ENCODE measurements at regions not wholly inside any gene's neighbourhood (a gene's known extent, or its start where the extent isn't known, plus 50 kb on each side); places are given as distances from the start of the nearest gene placed in this dataset.

- H3K4me3 ChIP-seq, result no peak overlapping the region
- H3K27me3 ChIP-seq, result no peaks in the 10 kb centered on the region
- 71 to 81% methylated on average over 2 of the region's 2 CpGs for WGBS, 2 donors
- no peak for DNase-seq
- no peak for TF ChIP-seq EP300 (IDR thresholded peaks at IDR 0.05)
- no peaks in the 10 kb centered on the region for H3K9me3 ChIP-seq
- no peaks in the 10 kb centered on the region for H3K4me1 ChIP-seq
- intact Hi-C loops (cut with DNase I), result no loop called here
- no peaks in the 10 kb centered on the region for H3K36me3 ChIP-seq
- no peak overlapping the region for H3K27ac ChIP-seq
Measured at GRCh38 chr2:52222128-52222527, 1190.2 kb upstream of the NRXN1 start.

GRCh38 chr2:52220393-52220792 lies 1188.5 kb upstream of the NRXN1 start:
- H3K27me3 ChIP-seq, result no peaks in the 10 kb centered on the region
- H3K36me3 ChIP-seq, result no peaks in the 10 kb centered on the region
- no peak for DNase-seq
- H3K4me1 ChIP-seq, result no peaks in the 10 kb centered on the region
- H3K4me3 ChIP-seq, result no peak overlapping the region
- no peak for TF ChIP-seq CTCF (IDR thresholded peaks at IDR 0.05)
- no peak for TF ChIP-seq POLR2AphosphoS5 (IDR thresholded peaks at IDR 0.05)
- TF ChIP-seq EP300 (IDR thresholded peaks at IDR 0.05), result no peak
- no peak for TF ChIP-seq POLR2A (IDR thresholded peaks at IDR 0.05)
- no peak overlapping the region for H3K27ac ChIP-seq
- intact Hi-C loops (cut with DNase I), result no loop called here
- 56 to 77% methylated on average over 2 of the region's 2 CpGs for WGBS, 2 donors
- H3K9me3 ChIP-seq, result no peaks in the 10 kb centered on the region

DNA sequence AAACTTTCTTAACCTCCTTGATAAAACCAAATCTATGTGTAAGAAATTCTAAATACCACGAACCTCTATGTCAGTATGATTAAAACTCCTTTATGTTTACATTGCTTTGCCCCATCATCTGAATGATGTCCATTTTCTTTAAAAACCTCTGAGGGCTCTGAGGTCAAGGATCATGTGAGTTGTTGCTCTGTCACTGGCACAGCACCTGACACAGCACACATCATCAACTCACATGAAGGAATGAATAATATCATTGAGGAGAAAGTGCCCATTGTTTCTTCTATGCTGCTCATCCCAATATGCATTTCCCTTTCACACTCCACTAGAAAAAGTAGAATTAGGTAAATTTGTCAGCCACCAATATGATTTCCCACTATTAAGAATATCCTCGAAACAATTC lies 1178.7 kb upstream of the NRXN1 start:
- TF ChIP-seq EP300 (IDR thresholded peaks at IDR 0.05) (no peak), POLR2A (IDR thresholded peaks at IDR 0.05) (no peak), POLR2AphosphoS5 (IDR thresholded peaks at IDR 0.05) (no peak), CTCF (IDR thresholded peaks at IDR 0.05) (no peak)
- H3K4me1 ChIP-seq, result no peaks in the 10 kb centered on the region
- 77 to 82% methylated on average over 2 of the region's 2 CpGs for WGBS, 2 donors
- no peak overlapping the region for H3K27ac ChIP-seq
- H3K4me3 ChIP-seq, result no peak overlapping the region
- H3K9me3 ChIP-seq, result no peaks in the 10 kb centered on the region
- H3K36me3 ChIP-seq, result no peaks in the 10 kb centered on the region
- H3K27me3 ChIP-seq, result no peaks in the 10 kb centered on the region
- DNase-seq, result no peak
- intact Hi-C loops (cut with DNase I), result no loop called here

DNA sequence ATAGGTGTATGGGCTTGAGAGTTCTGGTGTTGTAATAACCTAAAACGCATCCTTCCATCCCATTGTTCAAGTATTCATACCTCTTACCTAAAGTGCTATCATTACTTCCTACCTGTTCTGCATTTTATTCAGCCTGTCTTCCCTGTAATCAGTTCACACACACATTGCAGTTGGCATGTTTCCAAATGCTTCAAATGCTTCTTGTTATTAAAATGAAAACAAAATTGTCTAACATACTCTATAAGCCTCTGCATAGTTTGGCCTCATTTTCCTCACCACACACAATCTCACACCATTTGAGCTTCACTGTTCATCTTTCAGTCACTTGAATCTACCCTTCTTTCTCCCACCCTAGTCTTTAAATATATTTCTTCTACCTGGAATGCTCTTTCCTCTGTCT lies 1178.2 kb upstream of the NRXN1 start:
- Histone ChIP-seq H3K27ac (no peak overlapping the region), H3K4me3 (no peak overlapping the region), H3K27me3 (no peaks in the 10 kb centered on the region), H3K4me1 (no peaks in the 10 kb centered on the region), H3K36me3 (no peaks in the 10 kb centered on the region), H3K9me3 (no peaks in the 10 kb centered on the region)
- intact Hi-C loops (cut with DNase I), result no loop called here
- WGBS, 2 donors, result 76 to 88% methylated on average over 1 of the region's 1 CpG
- no peak for DNase-seq
- no peak for TF ChIP-seq EP300 (IDR thresholded peaks at IDR 0.05)
- no peak for TF ChIP-seq POLR2A (IDR thresholded peaks at IDR 0.05)
- no peak for TF ChIP-seq POLR2AphosphoS5 (IDR thresholded peaks at IDR 0.05)
- no peak for TF ChIP-seq CTCF (IDR thresholded peaks at IDR 0.05)

DNA sequence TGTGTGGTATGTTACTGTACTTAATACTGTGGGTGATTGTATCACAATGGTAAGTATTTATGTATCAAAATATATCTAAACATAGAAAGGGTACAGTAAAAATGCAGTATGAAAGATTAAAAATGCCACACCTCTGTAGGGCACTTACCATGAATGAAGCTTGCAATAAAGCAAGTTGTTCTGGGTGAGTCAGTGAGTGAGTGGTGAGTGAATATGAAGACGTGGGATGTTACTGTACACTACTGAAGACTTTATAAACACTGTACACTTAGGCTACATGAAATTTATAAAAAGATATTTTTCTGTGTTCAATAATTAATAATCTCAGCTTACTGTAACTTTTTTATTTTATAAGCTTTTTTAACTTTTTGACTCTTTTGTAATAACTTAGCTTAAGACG lies 1162.4 kb upstream of the NRXN1 start:
- Histone ChIP-seq H3K9me3 (no peaks in the 10 kb centered on the region), H3K4me3 (no peak overlapping the region), H3K27ac (no peak overlapping the region), H3K27me3 (no peaks in the 10 kb centered on the region), H3K4me1 (no peaks in the 10 kb centered on the region), H3K36me3 (no peaks in the 10 kb centered on the region)
- no peak for DNase-seq
- WGBS, 2 donors, result 71 to 79% methylated on average over 2 of the region's 2 CpGs
- no peak for TF ChIP-seq CTCF (IDR thresholded peaks at IDR 0.05)
- TF ChIP-seq POLR2A (IDR thresholded peaks at IDR 0.05), result no peak
- no peak for TF ChIP-seq EP300 (IDR thresholded peaks at IDR 0.05)
- no peak for TF ChIP-seq POLR2AphosphoS5 (IDR thresholded peaks at IDR 0.05)
- intact Hi-C loops (cut with DNase I), result no loop called here

Data from sigmoid colon (tissue), 6 donors.